D721Med (cell line): ENCODE measurements at regions not wholly inside any gene's neighbourhood (a gene's known extent, or its start where the extent isn't known, plus 50 kb on each side); places are given as distances from the start of the nearest gene placed in this dataset.
"Not testable (repeated sequence)": the region's sequence is repeated elsewhere in the genome, so short reads cannot be mapped to it uniquely, and the experiment has no call there.

Experiments
- DNase-seq: peaks from one replicate; pipeline ENCODE4 v3.0.0; 2011; ENCODE audit warnings: low spot score; ENCODE audit not compliant: insufficient read length
- FAIRE-seq: peaks from 2 replicates; lab custom pipeline; 2011; peaks lifted over from hg19 to GRCh38; lab: Jason Lieb, UNC
- TF ChIP-seq, protein P1 (sequence below): IDR thresholded peaks from 2 replicates; pipeline ENCODE4 v1.5.1; 2012; ENCODE audit warnings: mild to moderate bottlenecking, control low read depth; ENCODE audit not compliant: insufficient read depth; ENCODE audit errors: missing control alignments

DNA sequence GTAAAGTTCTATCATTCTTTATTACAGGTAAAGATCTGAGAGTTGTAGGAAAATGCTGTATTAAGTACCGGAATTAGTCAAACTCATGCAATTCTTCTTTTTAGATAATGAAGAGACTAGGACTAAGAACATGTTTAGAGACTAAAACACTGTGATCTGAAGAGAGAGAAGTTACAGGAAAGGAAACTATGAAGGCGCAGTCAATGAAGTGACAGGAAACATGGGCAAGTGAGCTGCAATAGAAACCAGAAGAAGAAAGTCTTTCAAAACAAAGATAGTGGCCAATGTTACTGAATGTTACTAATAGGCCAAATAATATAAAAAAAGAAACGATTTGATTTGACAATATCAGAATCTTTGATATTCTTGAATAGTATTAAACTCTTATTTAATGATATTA is 659.4 kb upstream of the RGS18 start:
- FAIRE-seq (peak; percentile 87), DNase-seq (no peak)

GRCh38 chr1:191504999-191505398 is 653.3 kb upstream of the RGS18 start:
- no peak for FAIRE-seq
- TF ChIP-seq, protein P1, sequence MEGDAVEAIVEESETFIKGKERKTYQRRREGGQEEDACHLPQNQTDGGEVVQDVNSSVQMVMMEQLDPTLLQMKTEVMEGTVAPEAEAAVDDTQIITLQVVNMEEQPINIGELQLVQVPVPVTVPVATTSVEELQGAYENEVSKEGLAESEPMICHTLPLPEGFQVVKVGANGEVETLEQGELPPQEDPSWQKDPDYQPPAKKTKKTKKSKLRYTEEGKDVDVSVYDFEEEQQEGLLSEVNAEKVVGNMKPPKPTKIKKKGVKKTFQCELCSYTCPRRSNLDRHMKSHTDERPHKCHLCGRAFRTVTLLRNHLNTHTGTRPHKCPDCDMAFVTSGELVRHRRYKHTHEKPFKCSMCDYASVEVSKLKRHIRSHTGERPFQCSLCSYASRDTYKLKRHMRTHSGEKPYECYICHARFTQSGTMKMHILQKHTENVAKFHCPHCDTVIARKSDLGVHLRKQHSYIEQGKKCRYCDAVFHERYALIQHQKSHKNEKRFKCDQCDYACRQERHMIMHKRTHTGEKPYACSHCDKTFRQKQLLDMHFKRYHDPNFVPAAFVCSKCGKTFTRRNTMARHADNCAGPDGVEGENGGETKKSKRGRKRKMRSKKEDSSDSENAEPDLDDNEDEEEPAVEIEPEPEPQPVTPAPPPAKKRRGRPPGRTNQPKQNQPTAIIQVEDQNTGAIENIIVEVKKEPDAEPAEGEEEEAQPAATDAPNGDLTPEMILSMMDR = no peak
- DNase-seq = no peak

More for the DNA sequence above, 659.4 kb upstream of the RGS18 start:
- TF ChIP-seq, protein P1 = no peak

DNA sequence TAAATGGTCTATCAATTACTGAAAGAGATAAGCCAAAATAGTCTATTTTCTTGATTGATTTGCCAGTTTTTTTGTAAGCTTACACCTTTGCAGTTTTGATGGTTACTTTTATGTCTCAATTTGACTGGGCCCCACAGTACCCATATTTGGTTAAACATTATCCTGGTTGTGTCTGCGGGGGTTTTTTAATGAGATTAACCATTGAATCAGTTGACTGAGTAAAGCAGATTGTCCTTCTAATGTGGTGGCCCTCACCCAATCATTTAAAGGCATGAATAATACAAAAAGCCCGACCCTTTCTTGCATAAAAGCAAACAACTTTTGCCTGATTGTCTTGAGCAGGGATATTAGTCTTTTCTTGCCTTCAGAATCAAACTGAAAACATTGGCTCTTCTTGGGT is 650.0 kb upstream of the RGS18 start:
- TF ChIP-seq, protein P1 = no peak
- DNase-seq (no peak), FAIRE-seq (no peak)

DNA sequence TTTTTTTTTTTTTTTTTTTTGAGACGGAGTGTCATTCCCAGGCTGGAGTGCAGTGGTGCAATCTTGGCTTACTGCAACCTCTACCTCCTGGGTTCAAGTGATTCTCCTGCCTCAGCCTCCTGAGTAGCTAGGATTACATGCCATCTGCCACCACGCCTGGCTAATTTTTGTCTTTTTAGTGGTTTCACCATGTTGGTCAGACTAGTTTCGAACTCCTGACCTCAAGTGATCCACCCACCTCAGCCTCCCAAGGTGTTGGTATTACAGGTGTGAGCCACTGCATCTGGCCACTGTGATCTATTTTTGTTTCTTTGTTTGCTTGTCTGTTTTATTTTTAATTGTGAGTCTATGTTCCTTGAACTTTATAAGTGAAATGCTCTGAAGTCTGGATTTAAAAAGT is 646.8 kb upstream of the RGS18 start:
- DNase-seq, FAIRE-seq: not testable (repeated sequence)

- TF ChIP-seq, protein P1 = no peak
- FAIRE-seq (peak; percentile 67), DNase-seq (no peak)
These were observed 640.4 kb upstream of the RGS18 start for GRCh38 chr1:191517826-191518225.

DNA sequence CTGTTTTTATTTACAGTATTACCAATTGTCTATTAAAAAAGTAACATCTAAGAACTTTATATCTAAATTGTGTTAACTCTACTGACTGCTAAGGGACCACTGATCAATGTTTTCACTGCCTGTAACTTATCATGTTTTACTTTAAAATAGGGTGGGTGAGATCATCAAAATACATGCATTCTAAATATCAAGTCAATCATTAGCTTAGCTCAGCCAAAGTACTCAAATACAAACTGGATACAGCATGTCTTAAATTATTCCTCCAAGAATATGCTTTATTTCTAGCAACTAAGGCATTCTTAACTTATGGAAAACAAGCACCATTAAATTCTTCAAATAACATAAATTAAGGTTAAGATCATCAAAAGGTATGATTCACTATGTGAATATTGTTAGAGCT is 638.7 kb upstream of the RGS18 start:
- peak; percentile 79 for FAIRE-seq
- TF ChIP-seq, protein P1 = no peak
- DNase-seq = no peak

DNA sequence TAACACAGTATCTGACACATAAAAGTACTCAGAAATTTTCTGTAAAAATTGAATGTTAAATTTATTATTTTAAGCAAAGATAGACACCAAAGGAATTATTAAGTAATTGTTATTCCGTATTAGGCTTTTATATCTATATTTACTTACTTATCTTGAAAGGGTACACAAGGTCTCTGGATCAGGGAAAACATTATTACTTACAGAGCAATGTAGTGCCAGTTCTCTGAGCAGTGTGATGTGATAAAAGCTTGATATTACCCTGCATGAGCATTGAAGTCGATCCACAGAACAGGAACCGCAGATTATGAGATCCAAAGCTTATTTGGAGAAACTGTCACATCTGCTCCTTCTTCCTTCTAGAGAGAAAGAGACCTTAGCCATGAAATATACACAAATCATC is 637.9 kb upstream of the RGS18 start:
- no peak for DNase-seq
- peak; percentile 89 for FAIRE-seq
- TF ChIP-seq, protein P1 = no peak

DNA sequence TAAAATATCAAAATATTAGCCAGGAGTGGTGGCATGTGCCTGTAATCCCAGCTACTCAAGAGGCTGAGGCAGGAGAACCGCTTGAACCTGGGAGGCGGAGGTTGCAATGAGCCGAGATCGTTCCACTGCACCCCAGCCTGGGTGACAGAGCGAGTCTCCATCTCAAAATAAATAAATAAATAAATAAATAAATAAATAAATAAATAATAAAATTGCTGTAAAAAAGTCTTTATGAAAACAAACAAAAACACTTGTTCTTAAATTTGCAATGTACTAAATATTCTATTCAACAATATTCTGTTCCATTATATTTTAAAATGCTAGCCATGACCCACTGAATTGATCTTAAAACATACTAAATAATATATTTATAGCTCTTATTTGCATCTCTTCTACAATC is 632.3 kb upstream of the RGS18 start:
- not testable (repeated sequence) for FAIRE-seq, DNase-seq
